Body of pancreas (tissue), 4 donors: ENCODE measurements at regions not wholly inside any gene's neighbourhood (a gene's known extent, or its start where the extent isn't known, plus 50 kb on each side); places are given as distances from the start of the nearest gene placed in this dataset.

Source experiments
- ATAC-seq: fragments of 150-250 bp; one replicate; pipeline ENCODE4 v1.9.1; 2016
- DNase-seq, 4 donors: peaks; one replicate each; pipeline ENCODE4 v3.0.0-alpha.2; 2019
- H3K27ac ChIP-seq, 4 donors: fragments of 200-600 bp; sonication (generic); 1 replicate in 3 of 4; 2 replicates in 1 of 4; pipeline versions ENCODE4 v1.5.1 to v1.6.1; 2016 to 2019; ENCODE audit warnings: mild to moderate bottlenecking in 1 of 4, mixed read lengths in 1 of 4, moderate library complexity in 1 of 4
- H3K27me3 ChIP-seq, 2 donors: fragments of 200-600 bp; sonication (generic); one replicate each; pipeline ENCODE4 v1.6.0; 2016; ENCODE audit warnings: mild to moderate bottlenecking in 1 of 2
- H3K36me3 ChIP-seq, 2 donors: fragments of 200-600 bp; sonication (generic); replicated peaks in 1 of 2; 2 replicates each; pipeline ENCODE4 v1.5.1; 2016; ENCODE audit warnings: low read depth in 2 of 2; ENCODE audit not compliant: insufficient read depth in 1 of 2
- H3K4me1 ChIP-seq: fragments of 200-600 bp; sonication (generic); one replicate; pipeline ENCODE4 v1.6.0; 2016
- H3K4me3 ChIP-seq, 2 donors: fragments of 200-600 bp; sonication (generic); 1 replicate in 1 of 2; 2 replicates in 1 of 2; pipeline ENCODE4 v1.5.1; 2016 to 2019
- H3K9me3 ChIP-seq, 3 donors: fragments of 200-600 bp; sonication (generic); 1 replicate in 2 of 3; 2 replicates in 1 of 3; pipeline ENCODE4 v1.5.1; 2016
- CTCF ChIP-seq, 7 experiments: fragments of 450-650 bp in 4 of 7; fragments of 200-600 bp in 3 of 7; sonication (generic) in 3 of 7; IDR thresholded peaks; one replicate each; pipeline ENCODE4 v1.5.1; 2016 to 2019; ENCODE audit warnings: antibody characterized with exemption in 7 of 7
- POLR2A ChIP-seq, 3 donors: fragments of 450-650 bp; IDR thresholded peaks; one replicate each; pipeline ENCODE4 v1.6.1; 2016; ENCODE audit warnings: antibody characterized with exemption in 3 of 3, mild to moderate bottlenecking in 2 of 3
- WGBS, 2 donors: methylation state at CpG; one replicate each; pipeline ENCODE4 v1.1.5; 2017; 5-methylcytosine and 5-hydroxymethylcytosine counted together
- intact Hi-C: fragments of 100-400 bp; cut with DNase I; formaldehyde crosslinking; loops from one replicate; pipeline ENCODE4 v1.15.1; 2023

GRCh38 chr4:26204911-26205370 is 115.9 kb upstream of the RBPJ start:
- H3K9me3 ChIP-seq = no peaks in the 10 kb centered on the region
- no peaks in the 10 kb centered on the region for H3K36me3 ChIP-seq
- peak overlapping the region; percentile 42 to 75 (median 54) for H3K27ac ChIP-seq
- ATAC-seq (peak; percentile 96), DNase-seq (peak; percentile 96 to 98 (median 98))
- H3K4me1 ChIP-seq = peaks cover 34% of the 10 kb centered on the region
- WGBS, 2 donors = 14 to 15% methylated on average over 7 of the region's 7 CpGs
- no peak overlapping the region for H3K4me3 ChIP-seq
- intact Hi-C loops = no loop called here
- TF ChIP-seq POLR2A (IDR thresholded peaks at IDR 0.05) (peak in 1 of 3 donors; percentile 20), CTCF (IDR thresholded peaks at IDR 0.05) (peak in 4 of 7 experiments; percentile 47 to 61 (median 58))
- no peaks in the 10 kb centered on the region for H3K27me3 ChIP-seq

GRCh38 chr4:26206339-26206738 is 114.5 kb upstream of the RBPJ start:
- no peak overlapping the region for H3K4me3 ChIP-seq
- H3K27ac ChIP-seq = peak overlapping the region in 3 of 4 donors; percentile 1 to 75 (median 29)
- no peaks in the 10 kb centered on the region for H3K36me3 ChIP-seq
- peaks cover 34% of the 10 kb centered on the region for H3K4me1 ChIP-seq
- H3K27me3 ChIP-seq = no peaks in the 10 kb centered on the region
- intact Hi-C loops = no loop called here
- ATAC-seq (peak; percentile 26), DNase-seq (peak; percentile 29 to 70 (median 49))
- WGBS, 2 donors = 2 to 11% methylated on average over 2 of the region's 2 CpGs
- no peaks in the 10 kb centered on the region for H3K9me3 ChIP-seq
- TF ChIP-seq CTCF (IDR thresholded peaks at IDR 0.05) = no peak
- TF ChIP-seq POLR2A (IDR thresholded peaks at IDR 0.05) = no peak

GRCh38 chr4:26206999-26207398 is 113.8 kb upstream of the RBPJ start:
- H3K27ac ChIP-seq = peak overlapping the region in 1 of 4 donors; percentile 22
- intact Hi-C loops = no loop called here
- 38 to 46% methylated on average over 3 of the region's 3 CpGs for WGBS, 2 donors

GRCh38 chr4:26207631-26208030 is 113.2 kb upstream of the RBPJ start:
- H3K27ac ChIP-seq = no peak overlapping the region
- DNase-seq (no peak), ATAC-seq (no peak)
- 90 to 91% methylated on average over 3 of the region's 3 CpGs for WGBS, 2 donors
- peaks cover 34% of the 10 kb centered on the region for H3K4me1 ChIP-seq
- TF ChIP-seq CTCF (IDR thresholded peaks at IDR 0.05) = no peak
- TF ChIP-seq POLR2A (IDR thresholded peaks at IDR 0.05) = no peak
- intact Hi-C loops = no loop called here
- no peaks in the 10 kb centered on the region for H3K27me3 ChIP-seq
- no peaks in the 10 kb centered on the region for H3K9me3 ChIP-seq
- no peaks in the 10 kb centered on the region for H3K36me3 ChIP-seq
- no peak overlapping the region for H3K4me3 ChIP-seq

More at GRCh38 chr4:26206999-26207398, 113.8 kb upstream of the RBPJ start:
- H3K9me3 ChIP-seq = no peaks in the 10 kb centered on the region
- H3K27me3 ChIP-seq = no peaks in the 10 kb centered on the region
- H3K36me3 ChIP-seq = no peaks in the 10 kb centered on the region
- TF ChIP-seq POLR2A (IDR thresholded peaks at IDR 0.05) (no peak), CTCF (IDR thresholded peaks at IDR 0.05) (no peak)
- DNase-seq (no peak), ATAC-seq (no peak)
- no peak overlapping the region for H3K4me3 ChIP-seq
- peaks cover 34% of the 10 kb centered on the region for H3K4me1 ChIP-seq
